Islet precursor cell (in vitro differentiated cells): ENCODE measurements at regions not wholly inside any gene's neighbourhood (a gene's known extent, or its start where the extent isn't known, plus 50 kb on each side); places are given as distances from the start of the nearest gene placed in this dataset.
"Not testable (repeated sequence)": the region's sequence is repeated elsewhere in the genome, so short reads cannot be mapped to it uniquely, and the experiment has no call there.

Experiments
- DNase-seq: peaks from one replicate; pipeline ENCODE4 v3.0.0-alpha.2; 2018

GRCh38 chr15:99464137-99464536, 101.6 kb upstream of the MEF2A start:
- no peak for DNase-seq

DNA sequence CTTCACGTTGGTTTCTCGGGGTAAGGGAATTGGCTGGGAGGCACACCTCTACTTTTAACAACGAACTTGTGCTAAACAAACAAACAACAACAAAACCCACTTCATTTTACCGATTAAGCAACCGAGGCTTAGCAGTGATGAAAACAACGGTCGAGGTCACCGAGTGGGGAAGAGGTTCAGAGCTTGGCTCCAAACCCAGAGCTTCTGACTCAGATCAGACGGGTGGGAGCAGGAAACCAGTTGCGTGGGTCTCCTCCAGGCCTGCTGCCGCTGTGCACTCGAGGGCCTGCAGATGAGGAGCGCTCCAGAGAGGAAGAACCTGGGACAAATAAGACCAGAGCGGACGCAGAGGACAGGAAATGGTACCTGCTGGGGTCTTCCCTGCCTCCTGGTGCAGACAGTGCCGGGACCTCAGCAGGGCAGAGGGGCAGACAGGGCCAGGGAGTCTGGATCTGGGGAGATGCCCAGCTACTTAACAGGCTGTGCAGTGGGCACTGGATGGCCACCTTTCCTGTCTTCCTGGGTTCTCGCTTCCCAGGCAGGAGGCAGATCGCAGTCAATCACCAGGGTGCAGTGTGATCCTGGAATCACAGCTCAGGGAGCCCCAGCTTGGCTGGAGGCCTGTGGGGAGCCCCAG, 99.0 kb upstream of the MEF2A start:
- DNase-seq, result peak; percentile 53

DNA sequence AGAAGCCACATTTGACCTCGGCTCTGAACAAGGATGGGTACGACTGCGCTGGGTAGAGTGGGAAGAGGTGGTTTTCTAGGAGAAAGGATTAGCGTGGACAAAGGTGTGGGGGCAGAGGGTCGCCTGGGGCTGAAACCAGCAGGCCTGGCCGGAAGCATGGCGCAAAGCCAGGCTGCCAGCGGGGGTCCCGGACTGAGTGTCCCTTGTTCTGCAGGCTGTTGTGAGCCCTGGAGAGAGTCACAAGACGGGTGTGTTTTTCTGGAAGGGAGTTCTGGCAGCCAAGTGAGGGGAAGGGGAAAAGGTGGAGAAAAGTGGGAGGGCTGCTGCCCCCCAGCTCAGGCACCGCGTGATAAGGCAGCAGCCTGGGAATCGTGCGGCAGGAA, 98.5 kb upstream of the MEF2A start:
- peak; percentile 36 for DNase-seq

DNA sequence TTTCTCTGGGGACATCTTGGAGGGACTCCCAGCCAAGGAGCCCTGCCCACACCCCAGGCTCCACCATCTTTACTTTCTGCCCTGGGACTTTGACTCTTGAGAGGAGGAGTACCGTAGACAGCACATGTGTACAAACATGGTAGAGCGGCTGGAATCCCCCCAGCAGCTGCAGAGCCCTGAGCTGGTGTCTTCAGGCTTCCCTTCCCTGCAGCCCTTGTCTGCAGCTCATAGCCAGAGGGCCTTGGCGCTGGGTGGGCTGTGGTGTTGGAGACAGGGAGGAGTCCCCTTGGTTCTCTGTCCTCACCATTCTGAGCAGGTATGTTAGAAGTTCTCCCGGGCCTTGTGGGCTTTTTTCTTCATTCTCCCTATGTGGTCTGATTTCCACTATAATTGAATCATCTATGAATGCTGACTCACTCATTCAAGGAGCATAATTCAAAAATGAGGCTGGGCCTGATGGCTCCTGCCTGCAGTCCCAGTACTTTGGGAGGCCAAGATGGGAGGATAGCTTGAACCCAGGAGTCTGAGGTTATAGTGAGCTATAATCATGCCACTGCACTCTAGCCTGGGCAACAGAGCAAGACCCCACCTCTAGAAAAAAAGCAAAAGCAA, 97.8 kb upstream of the MEF2A start:
- peak; percentile 23 for DNase-seq

DNA sequence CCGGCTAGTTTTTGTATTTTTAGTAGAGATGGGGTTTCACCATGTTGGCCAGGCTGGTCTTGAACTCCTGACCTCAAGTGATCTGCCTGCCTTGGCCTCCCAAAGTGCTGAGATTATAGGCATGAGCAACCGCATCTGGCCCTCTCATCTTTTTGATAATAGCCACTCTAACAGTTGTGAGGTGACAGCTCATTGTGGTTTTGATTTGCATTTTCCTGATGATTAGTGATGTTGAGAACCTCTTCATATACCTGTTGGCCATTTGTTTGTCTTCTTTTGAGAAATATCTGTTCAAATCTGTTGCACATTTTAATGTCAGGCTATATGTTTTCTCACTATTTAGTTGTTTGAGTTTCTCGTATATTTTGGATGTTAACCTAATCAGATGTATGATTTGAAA, 95.6 kb upstream of the MEF2A start:
- not testable (repeated sequence) for DNase-seq

DNA sequence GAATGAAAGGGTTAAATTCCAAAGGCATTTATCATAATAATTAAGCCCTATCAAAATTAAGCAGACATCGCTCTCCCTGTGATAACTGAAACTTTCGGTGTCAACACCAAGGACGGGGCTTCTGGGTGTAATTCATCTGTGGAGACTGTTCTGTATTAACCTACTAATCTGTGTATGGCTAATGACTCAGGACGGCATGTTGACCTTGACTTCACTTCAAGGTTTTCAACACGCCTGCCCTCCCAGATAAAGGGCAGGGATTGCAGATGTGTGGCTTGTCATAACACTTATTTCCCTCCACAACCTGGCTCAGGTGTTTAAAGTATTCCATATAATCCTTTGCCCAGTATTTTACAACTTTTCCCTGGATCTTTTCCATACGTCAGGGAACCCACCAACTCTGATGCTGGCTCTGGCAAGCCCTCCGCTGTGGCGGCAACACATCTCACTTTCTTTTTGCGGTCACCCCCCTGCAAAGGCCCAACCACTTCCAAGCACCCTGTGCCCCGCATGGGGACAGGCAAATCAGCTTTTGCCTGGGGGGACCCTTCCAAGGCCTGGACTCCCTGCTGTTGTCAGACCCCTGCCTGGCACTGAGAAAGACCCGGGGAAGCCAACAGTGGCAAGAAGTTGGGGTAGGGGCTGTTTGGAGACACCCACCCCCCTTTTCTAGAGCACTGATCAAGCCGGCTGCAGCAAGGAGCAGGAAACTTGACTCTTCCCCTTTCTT, 93.2 kb upstream of the MEF2A start:
- peak; percentile 8 for DNase-seq

GRCh38 chr15:99473981-99474906, 91.5 kb upstream of the MEF2A start:
- peak; percentile 45 for DNase-seq

DNA sequence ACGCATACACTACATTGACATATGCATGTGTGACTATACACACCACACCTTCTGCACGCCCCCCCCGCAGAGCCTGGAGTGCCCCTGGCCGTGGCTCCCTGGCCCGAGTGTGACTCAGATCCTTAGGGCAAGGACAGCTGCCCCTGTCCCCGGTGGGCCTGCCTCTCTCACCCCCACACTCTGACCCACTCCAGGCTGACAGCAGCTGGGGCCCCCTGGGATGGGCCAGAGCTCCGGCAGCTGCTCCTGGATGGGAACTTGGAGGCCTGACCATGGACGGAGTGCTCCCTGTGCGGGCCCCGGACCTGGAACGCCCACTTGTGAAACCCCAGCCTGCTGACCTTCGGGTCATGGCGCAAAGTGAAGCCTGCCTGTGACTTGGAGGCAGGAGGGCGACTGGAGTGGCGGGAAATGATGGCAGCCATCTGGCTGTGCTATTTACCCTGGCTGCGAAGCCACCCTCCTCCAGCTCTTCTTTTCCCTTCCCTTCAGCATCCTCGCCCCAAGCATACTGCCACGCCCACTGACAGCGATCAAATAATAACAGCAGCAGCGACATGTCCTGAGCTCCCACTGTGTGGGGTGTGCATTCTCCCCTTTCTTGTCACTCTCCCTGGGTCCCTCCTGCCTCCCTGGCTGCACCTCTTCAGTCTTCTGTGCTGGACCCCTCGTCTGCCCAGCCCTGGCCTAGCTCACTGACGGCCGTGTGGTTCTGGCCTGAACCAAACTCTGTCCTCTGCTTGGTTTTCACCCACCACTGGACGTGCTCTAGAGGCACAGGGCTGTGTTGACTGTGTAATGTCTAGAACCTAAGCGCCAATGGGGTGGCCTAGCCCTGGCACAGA, 90.7 kb upstream of the MEF2A start:
- DNase-seq, result peak; percentile 52

DNA sequence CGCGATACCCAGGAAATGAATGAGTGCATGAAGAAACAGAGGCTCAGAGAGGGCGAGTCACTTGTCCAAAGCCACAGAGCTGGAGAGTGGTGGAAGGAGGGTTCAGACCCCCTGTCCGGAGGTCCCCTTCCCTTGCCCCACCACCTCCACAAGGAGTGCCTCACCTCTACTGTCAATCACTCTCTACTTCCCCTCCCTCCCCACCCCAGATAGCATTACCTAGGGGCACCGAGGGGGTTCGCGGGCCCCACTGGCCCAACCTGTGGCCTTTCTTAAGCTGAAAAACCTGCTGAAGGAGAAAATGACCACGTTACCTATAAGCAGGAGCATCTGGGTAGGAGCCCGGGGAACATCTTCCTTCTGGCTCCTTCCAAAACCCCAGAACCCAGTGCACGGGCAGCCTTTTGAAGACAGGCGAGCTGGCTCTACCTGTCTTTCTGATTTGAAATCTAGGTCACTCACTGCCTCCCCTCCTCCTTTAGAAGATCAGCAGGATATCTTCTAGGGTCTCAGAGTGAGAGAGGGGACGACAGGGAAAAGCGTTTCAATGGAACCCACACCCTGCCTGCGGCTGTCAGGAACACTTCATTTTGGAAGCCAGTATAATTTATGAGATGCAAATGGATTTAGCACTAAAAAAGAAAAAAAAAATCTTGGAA, 89.9 kb upstream of the MEF2A start:
- no peak for DNase-seq

DNA sequence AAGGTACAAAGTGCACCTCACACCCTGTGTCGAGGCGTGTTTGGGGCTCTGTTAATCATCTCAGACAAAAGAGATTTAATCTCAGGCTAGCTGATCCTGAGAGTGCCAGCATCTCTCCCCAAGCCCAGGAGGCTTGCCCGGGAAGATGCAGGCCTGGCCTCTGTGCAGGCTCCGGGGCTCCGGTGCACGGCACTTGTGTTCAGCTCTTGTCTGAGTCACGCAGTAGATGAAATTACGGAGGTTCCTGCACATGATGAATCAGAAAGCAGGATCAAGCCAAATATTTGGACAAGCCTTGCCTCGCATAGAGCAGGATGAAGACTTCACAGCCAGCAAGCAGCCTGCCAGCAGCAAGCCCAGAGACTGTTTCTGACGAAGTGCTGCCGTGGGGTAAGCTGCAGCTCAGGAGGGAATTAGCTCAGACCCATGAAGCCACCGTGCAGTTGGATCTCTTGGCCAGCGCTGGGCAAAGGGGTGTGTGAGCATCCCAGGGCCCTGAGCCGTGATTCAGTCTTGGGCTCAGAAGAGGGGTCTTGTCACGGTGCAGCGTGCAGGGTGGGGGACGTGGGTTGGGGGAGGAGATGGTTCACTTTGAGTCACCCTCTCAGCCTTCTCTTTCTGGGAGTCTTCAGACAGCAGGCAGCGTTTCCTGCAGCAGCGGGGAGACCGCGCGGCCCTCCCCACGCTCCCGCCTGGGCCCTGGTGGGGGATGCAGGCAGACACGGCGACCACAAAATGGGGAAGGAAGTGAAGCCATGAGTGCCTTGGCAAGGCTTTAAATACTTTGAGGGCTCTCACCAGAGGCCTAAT, 89.2 kb upstream of the MEF2A start:
- DNase-seq, result peak; percentile 58

GRCh38 chr15:99477791-99478471, 87.9 kb upstream of the MEF2A start:
- peak; percentile 46 for DNase-seq

GRCh38 chr15:99478977-99479376, 86.8 kb upstream of the MEF2A start:
- DNase-seq, result no peak

DNA sequence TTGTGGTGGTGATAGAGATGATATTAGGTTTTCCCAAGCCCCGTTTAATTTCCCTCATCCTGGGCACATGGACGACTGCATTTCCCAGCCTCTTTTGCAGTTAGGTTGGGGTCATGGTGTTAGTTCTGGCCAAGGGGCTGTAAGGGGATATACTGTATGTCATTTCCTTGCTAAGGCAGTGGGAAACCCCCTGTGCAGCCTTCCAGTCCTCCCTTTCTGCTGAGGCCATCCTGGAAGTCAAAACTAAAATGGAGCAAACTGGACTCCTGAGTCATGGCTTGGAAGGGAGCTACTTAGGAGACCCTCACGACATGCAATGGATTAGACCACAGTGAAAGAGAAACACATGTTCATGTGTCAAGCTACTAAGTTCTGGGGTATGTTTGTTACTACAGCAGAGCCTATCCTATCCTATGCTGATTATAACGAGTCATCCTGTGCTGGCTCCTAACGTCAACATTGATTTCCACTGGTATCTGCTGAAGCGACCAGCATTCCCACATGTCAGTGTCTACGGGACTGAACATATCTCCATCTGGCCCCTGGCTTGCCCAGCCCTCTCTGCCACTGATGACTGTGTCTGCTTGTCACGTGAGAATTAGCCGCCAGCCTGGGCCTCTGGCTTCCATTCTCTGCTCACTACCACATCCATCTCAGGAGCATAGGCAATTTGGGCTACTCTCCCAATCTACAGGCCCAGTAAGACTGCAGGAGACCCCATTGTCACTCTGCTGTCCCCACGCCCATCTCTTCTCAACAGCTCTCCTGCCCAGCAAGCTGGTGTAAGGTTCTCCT, 85.6 kb upstream of the MEF2A start:
- DNase-seq, result peak; percentile 50

DNA sequence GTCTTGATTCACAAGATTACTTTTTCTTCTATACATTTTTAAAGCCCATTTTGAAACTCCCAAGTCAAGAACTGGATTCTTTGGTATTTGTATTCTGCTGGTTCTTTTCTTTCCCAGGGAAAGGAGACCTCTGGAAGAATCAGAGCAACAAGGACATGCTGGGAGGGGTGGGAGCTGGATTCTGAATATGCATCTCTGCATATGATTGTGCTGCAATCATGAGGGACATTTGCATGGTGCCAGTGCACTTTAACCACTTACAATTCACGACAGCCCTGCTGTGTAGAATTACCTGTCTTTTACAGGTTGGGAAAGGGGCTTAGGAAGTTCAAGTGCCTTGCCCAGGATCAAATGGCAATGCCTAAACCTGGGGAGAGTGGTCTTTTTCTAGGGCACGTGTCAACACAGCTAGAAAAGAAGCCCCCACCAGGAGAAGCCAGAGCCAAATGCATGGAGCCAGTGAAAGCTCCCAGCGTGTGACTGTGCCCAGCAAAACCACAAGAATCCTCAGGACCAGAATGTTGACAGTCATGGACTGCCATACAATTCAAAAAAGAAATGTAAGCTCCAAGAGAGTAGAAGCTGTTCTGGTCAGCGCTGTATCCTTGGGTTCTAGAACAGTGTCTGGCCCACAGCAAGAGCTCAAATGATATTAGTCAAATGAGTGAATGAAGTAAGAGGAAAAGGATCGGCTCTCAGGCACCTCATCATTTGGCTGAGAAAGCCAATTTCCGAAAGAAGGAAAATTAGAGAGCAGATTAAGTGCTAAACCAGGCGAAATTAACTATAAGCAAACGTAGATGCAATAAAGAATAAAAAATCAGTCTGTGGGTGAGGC, 84.5 kb upstream of the MEF2A start:
- peak; percentile 37 for DNase-seq

- no peak for DNase-seq
Observed at GRCh38 chr15:99481951-99482230, 83.9 kb upstream of the MEF2A start.

- DNase-seq, result no peak
Observed at GRCh38 chr15:99482993-99483392, 82.8 kb upstream of the MEF2A start.

DNA sequence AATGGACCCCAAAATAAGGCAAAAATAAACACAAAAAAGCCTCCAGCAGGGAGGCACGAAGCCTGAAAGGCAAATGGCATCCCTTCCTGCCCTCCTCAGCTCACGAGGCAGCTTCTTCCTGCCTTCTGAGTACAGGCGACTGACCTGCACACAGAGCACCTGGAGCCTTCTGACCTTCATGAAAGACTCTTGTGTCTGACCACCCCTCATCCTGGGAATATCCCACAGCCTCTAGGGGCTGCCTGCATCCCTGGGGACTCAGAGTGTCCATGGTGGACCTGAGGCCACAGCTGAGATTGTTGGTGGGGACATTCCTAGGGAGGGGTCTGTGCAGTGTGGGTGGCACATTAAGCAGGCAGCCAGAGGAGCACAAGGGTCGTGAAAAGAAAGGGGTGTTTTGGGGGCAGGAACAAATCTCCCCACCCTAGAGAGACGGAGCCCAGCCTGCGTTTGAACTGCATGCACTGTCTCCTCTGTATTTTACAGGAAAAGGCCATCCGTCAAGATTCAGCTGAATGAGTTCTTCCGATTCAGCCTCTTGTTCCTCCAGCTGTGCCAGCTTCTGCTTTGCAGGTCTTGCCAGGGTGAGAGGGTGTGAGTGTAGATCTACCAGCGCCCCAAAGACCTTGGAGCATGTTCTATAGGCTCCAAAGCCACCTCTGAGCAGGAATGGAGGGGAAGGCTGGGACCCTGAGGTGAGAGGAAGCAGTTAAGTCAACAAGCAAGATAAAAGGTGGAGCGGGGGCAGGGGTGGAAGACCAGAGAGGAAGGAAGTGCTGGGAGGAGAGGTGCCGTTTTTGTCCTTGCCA, 80.4 kb upstream of the MEF2A start:
- peak; percentile 40 for DNase-seq

DNA sequence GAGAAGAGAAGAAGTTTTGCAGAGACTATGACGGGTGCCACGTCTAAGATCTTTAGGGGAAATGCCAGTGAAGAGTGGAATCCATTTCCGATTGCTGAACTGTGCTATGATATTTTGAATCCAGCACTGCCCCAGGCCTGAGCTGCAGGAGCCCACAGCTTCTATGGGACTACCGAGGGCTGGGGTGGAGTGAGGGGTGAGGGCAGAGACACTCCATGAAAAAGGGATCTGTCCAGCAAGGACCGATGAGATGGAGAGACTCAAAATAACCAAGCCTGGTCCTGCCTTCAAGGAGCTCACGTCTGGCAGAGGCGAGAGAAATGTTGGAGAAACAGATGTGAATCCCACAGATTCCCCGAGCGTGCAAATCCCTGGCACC, 79.8 kb upstream of the MEF2A start:
- DNase-seq, result no peak
